ENCODE measurements at regions not wholly inside any gene's neighbourhood (a gene's known extent, or its start where the extent isn't known, plus 50 kb on each side); places are given as distances from the start of the nearest gene placed in this dataset.

DNA sequence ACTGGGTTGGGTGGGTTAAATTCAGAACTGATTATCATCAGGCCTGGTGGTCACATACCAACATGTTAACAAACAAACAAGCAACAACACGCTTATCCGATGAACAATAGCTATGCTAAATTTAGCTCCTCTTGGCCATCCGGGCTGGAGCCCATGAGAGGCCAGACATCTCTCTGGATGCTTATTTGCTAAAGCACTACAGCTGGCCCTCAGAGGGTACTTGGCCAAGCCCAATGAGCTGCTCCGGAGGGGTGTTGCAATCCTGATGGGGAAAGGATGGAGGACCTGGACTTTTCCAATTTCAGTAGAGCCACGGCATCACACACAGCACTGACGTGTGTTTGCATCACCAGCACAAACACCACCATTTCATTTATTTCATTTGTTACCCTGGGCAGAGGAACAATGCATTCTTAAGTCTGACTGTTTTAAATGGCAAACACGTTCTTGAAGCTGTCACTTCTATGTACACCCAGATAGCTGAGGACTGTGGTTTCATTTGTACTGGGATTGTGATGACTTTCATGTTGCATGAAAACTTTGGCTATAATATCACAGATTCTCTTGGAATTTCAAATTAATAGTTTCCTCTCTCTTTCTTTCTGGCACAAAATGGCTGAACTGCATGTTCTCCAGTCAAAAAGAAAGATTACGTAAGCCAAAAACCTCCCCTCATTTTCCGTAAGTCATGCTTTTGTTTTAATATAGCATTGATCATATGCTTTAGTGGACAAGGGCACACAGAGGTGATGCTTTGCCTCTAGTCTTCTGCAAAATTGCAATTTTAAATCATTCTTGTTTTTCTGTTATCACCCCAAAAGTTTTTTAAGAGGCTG, 359.8 kb upstream of the KAZN start:
- DNase-seq (ENCODE audit: low spot score): no peak
- in situ Hi-C loops (cut with MboI; ENCODE audit: low pct_unique_long_range_greater_than_20kb, low sequenced_read_pairs, unreplicated experiment): no loop called here
- TF ChIP-seq, protein P1, sequence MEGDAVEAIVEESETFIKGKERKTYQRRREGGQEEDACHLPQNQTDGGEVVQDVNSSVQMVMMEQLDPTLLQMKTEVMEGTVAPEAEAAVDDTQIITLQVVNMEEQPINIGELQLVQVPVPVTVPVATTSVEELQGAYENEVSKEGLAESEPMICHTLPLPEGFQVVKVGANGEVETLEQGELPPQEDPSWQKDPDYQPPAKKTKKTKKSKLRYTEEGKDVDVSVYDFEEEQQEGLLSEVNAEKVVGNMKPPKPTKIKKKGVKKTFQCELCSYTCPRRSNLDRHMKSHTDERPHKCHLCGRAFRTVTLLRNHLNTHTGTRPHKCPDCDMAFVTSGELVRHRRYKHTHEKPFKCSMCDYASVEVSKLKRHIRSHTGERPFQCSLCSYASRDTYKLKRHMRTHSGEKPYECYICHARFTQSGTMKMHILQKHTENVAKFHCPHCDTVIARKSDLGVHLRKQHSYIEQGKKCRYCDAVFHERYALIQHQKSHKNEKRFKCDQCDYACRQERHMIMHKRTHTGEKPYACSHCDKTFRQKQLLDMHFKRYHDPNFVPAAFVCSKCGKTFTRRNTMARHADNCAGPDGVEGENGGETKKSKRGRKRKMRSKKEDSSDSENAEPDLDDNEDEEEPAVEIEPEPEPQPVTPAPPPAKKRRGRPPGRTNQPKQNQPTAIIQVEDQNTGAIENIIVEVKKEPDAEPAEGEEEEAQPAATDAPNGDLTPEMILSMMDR (IDR thresholded peaks at IDR 0.05; ENCODE audit: extremely low read depth, insufficient read depth, missing control alignments): no peak

DNA sequence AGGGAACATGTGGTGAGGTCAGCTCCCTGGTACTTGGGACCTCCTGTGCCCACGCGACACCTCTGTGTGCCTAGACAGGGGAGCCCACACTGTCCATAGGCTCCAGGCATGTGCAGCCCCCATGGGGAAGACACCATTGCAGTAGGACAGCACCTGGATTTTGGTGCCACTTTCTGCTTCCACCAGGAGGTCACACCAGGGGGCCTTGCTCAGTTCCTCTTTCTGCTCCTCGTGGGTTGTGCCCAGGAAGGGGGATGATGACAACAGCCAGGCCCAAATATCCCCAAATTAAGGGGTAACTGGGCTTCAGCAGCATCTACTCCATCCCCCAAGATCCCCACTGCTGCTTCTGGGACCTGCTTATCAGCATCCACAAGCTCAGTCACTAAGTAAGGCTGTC, 358.2 kb upstream of the KAZN start:
- no peak for DNase-seq (ENCODE audit: low spot score)
- TF ChIP-seq, protein P1 (IDR thresholded peaks at IDR 0.05; ENCODE audit: extremely low read depth, insufficient read depth, missing control alignments): no peak
- in situ Hi-C loops (cut with MboI; ENCODE audit: low pct_unique_long_range_greater_than_20kb, low sequenced_read_pairs, unreplicated experiment): no loop called here

DNA sequence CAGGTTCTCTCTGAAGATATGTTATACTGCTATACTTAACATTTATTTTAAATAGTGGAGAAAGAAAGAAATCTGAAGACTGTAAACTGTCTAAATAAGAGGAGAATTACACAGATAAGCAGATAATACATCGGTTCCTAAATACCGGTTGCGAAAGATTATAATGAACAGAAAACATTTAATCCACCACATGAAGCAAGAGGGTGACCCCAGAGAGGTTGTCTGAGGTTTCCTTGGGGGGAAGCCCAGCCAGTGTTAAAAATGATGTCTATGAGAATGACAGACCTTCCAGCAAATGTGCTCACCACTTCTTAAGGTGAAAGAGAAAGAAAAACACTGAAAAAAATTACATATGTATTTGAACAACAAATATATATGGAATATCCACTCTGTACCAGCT, 356.4 kb upstream of the KAZN start:
- TF ChIP-seq, protein P1 (IDR thresholded peaks at IDR 0.05; ENCODE audit: extremely low read depth, insufficient read depth, missing control alignments): no peak
- DNase-seq (ENCODE audit: low spot score): no peak
- in situ Hi-C loops (cut with MboI; ENCODE audit: low pct_unique_long_range_greater_than_20kb, low sequenced_read_pairs, unreplicated experiment): no loop called here

DNA sequence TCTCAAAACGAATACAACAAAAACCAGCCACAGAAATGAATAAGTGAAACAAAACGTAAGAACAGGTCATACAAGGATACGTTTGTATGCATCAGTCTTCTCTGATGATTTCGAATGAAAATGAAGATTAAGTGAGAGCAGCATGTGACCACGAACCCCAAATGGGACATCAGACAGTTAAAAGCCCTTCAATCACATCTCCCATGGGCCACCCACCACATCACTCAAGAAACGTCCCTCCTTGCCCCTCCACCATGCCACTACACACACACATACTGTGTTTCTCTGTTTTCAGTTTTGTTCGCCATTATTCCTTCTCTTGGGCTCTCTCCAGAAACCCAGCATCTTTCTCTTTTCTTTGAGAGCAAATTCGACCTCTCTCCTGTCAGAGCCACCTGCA, 355.6 kb upstream of the KAZN start:
- in situ Hi-C loops (cut with MboI; ENCODE audit: low pct_unique_long_range_greater_than_20kb, low sequenced_read_pairs, unreplicated experiment): no loop called here
- TF ChIP-seq, protein P1 (IDR thresholded peaks at IDR 0.05; ENCODE audit: extremely low read depth, insufficient read depth, missing control alignments): no peak
- no peak for DNase-seq (ENCODE audit: low spot score)

DNA sequence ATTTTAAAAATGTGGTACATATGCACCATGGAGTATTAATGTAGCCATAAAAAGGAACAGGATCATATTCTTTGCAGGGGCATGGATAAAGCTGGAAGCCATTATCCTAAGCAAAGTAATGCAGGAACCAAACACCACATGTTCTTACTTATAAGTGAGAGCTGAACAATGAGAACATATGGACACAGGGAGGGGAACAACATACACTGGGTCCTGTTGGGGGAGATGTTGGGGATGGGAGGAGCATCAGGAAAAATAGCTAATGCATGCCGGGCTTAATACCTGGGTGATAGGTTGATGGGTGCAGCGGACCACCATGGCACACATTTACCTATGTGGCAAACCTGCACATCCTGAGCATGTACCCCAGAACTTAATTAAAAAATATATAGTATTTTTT, 352.5 kb upstream of the KAZN start:
- in situ Hi-C loops (cut with MboI; ENCODE audit: low pct_unique_long_range_greater_than_20kb, low sequenced_read_pairs, unreplicated experiment): no loop called here
- TF ChIP-seq, protein P1 (IDR thresholded peaks at IDR 0.05; ENCODE audit: extremely low read depth, insufficient read depth, missing control alignments): no peak
- no peak for DNase-seq (ENCODE audit: low spot score)

DNA sequence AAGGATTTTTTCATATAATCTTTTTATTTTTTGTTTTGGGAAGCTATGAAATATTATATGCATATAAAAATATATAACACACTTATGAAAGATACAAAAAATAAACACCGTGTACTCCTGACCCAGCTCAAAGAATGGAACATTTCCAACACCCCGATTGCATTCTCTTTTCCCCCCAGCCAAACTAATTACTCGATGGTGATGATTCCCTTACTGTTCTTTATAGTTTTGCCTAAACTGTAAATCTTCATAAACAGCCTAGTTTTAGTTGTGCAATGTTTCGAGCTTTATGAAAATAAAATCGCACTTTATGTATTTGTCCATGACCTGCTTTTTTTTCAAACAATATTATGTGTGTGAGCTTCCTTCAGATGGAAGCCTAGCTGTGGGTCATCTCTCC, 352.0 kb upstream of the KAZN start:
- in situ Hi-C loops (cut with MboI; ENCODE audit: low pct_unique_long_range_greater_than_20kb, low sequenced_read_pairs, unreplicated experiment): no loop called here
- DNase-seq (ENCODE audit: low spot score): no peak
- TF ChIP-seq, protein P1 (IDR thresholded peaks at IDR 0.05; ENCODE audit: extremely low read depth, insufficient read depth, missing control alignments): no peak

Measured in GM13977 (cell line).